ENCODE measurements at regions not wholly inside any gene's neighbourhood (a gene's known extent, or its start where the extent isn't known, plus 50 kb on each side); places are given as distances from the start of the nearest gene placed in this dataset.
"Not testable (repeated sequence)": the region's sequence is repeated elsewhere in the genome, so short reads cannot be mapped to it uniquely, and the experiment has no call there.

DNA sequence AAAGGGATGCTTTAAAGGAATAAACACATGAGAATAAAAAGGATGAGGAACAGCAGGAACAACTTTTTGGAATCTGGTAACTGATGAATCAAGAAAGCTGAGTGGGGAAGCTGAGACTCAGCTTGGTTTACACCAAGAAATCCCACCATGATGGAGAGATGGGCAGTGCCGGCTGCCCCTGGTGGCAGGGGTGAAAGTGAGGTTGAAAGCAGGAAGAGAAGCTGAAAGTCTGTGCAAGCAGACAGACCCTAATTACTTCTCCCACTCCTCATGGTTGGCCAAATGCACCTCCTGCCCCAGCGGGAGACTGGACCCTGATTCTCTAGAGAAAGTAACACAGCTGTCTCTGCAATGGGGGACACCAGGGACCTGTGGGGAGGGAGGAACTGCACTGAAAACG lies 57.6 kb upstream of the NANOS1 start:
- no peaks in the 10 kb centered on the region for H3K9me3 ChIP-seq (ENCODE audit: control insufficient read depth, insufficient read depth, low read length)
- ChIA-PET CTCF (interaction anchor here (0.6 kb wide), 1 partner anchor 41 kb away, joined by 3 read pairs; no protein-coding TSS in a partner anchor), POLR2A (no interaction called here)
- DNase-seq (ENCODE audit: low read depth, low spot score): no peak
- H3K27ac ChIP-seq (ENCODE audit: low read depth, low read length): no peak overlapping the region
- peaks cover 29% of the 10 kb centered on the region for H3K27me3 ChIP-seq (ENCODE audit: control insufficient read depth, insufficient read depth, low read length)
- no peak for TF ChIP-seq CTCF (IDR thresholded peaks at IDR 0.05; ENCODE audit: low read depth, low read length)
- no peak overlapping the region for H3K4me3 ChIP-seq (ENCODE audit: low read depth, low read length)

GRCh38 chr10:118973744-118974143 lies 55.8 kb upstream of the NANOS1 start:
- ChIA-PET CTCF (no interaction called here), POLR2A (no interaction called here)
- Histone ChIP-seq H3K9me3 (ENCODE audit: control insufficient read depth, insufficient read depth, low read length) (no peaks in the 10 kb centered on the region; the same call in 1 of the 2 replicates), H3K27ac (ENCODE audit: low read depth, low read length) (no peak overlapping the region), H3K27me3 (ENCODE audit: control insufficient read depth, insufficient read depth, low read length) (peaks cover 18% of the 10 kb centered on the region), H3K4me3 (ENCODE audit: low read depth, low read length) (no peak overlapping the region)
- TF ChIP-seq CTCF (IDR thresholded peaks at IDR 0.05; ENCODE audit: low read depth, low read length): no peak
- DNase-seq (ENCODE audit: low read depth, low spot score): no peak

DNA sequence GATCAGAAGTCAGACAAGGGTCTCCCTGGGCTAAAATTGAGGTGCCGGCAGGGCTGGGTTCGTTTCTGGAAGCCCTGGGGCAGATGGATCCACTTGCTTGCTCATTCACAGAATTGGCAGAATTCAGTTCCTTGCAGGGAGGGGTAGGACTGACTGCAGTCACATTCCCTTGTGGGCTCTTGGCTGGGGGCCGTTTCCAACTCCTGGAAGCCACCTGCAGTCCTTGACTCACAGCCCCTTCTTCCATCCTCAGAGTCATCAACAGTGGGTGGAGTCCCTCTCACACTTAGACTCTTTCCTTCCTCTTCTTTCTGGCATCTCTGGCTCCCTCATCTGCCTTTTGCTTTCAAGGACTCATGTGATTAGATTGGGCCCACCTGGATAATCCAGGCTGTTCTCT lies 54.6 kb upstream of the NANOS1 start:
- Histone ChIP-seq H3K9me3 (ENCODE audit: control insufficient read depth, insufficient read depth, low read length) (no peaks in the 10 kb centered on the region; the same call in 1 of the 2 replicates), H3K27ac (ENCODE audit: low read depth, low read length) (no peak overlapping the region), H3K4me3 (ENCODE audit: low read depth, low read length) (no peak overlapping the region), H3K27me3 (ENCODE audit: control insufficient read depth, insufficient read depth, low read length) (peaks cover 16% of the 10 kb centered on the region)
- TF ChIP-seq CTCF (IDR thresholded peaks at IDR 0.05; ENCODE audit: low read depth, low read length): no peak
- DNase-seq (ENCODE audit: low read depth, low spot score): no peak
- POLR2A ChIA-PET: no interaction called here
- CTCF ChIA-PET: no interaction called here

DNA sequence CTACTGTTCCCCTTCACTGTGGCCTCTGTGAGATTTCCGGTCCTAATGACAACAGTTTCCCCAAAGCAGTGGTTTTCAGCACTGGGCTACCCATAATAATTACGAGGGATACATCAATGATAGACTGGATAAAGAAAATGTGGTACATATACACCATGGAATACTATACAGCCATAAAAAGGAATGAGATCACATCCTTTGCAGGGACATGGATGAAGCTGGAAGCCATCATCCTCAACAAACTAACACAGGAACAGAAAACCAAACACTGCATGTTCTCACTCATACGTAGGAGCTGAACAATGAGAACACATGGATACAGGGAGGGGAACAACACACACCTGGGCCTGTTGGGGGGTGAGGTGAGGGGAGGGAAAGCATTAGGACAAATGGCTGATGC lies 53.3 kb upstream of the NANOS1 start:
- H3K27ac ChIP-seq (ENCODE audit: low read depth, low read length); DNase-seq (ENCODE audit: low read depth, low spot score); CTCF ChIA-PET; H3K4me3 ChIP-seq (ENCODE audit: low read depth, low read length); POLR2A ChIA-PET; H3K9me3 ChIP-seq (ENCODE audit: control insufficient read depth, insufficient read depth, low read length): not testable (repeated sequence)
- peaks cover 13% of the 10 kb centered on the region for H3K27me3 ChIP-seq (ENCODE audit: control insufficient read depth, insufficient read depth, low read length)

DNA sequence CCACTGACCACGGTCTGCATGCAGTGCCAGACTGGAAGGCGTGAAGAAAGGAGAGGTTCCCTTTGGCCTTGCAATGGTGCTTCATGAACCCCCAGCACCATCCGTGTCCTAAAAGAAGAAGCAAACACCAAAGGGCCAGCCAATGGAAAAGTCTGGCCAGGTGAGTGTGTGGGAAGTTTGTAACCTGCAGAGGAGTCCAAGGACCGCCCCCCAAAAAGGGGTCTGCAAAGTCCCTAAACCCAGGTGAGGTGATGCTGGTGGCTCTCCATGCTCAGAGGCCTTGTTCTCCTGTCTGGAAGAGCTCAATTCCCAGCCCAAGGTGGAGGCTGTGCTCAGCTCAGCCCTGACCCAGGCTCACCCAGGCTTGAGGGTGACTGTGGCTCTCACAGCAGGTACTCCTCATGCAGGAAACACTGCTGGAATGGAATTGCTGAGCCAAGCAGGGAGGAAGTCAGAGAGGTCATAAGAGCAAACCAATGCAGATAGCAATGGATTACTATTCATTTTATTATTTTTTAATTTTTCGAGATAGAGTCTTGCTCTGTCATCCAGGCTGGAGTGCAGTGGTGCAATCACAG lies 52.4 kb upstream of the NANOS1 start:
- no peak overlapping the region for H3K27ac ChIP-seq (ENCODE audit: low read depth, low read length)
- ChIA-PET POLR2A (no interaction called here), CTCF (no interaction called here)
- TF ChIP-seq CTCF (IDR thresholded peaks at IDR 0.05; ENCODE audit: low read depth, low read length): no peak
- no peak for DNase-seq (ENCODE audit: low read depth, low spot score)
- H3K4me3 ChIP-seq (ENCODE audit: low read depth, low read length): no peak overlapping the region
- no peaks in the 10 kb centered on the region; the same call in 1 of the 2 replicates for H3K9me3 ChIP-seq (ENCODE audit: control insufficient read depth, insufficient read depth, low read length)
- peaks cover 12% of the 10 kb centered on the region for H3K27me3 ChIP-seq (ENCODE audit: control insufficient read depth, insufficient read depth, low read length)

GRCh38 chr10:118977835-118978234 lies 51.7 kb upstream of the NANOS1 start:
- no peak overlapping the region for H3K4me3 ChIP-seq (ENCODE audit: low read depth, low read length)
- peaks cover 8% of the 10 kb centered on the region for H3K27me3 ChIP-seq (ENCODE audit: control insufficient read depth, insufficient read depth, low read length)
- H3K27ac ChIP-seq (ENCODE audit: low read depth, low read length): no peak overlapping the region
- ChIA-PET POLR2A (no interaction called here), CTCF (no interaction called here)
- no peak for DNase-seq (ENCODE audit: low read depth, low spot score)
- H3K9me3 ChIP-seq (ENCODE audit: control insufficient read depth, insufficient read depth, low read length): no peaks in the 10 kb centered on the region; the same call in 1 of the 2 replicates
- no peak for TF ChIP-seq CTCF (IDR thresholded peaks at IDR 0.05; ENCODE audit: low read depth, low read length)

Measured in AG04450 (cell line).